NCI-H2227 treated with DMSO at 0.1 percent for 48 hours (cell line): ENCODE measurements at regions not wholly inside any gene's neighbourhood (a gene's known extent, or its start where the extent isn't known, plus 50 kb on each side); places are given as distances from the start of the nearest gene placed in this dataset.
"Not testable (repeated sequence)": the region's sequence is repeated elsewhere in the genome, so short reads cannot be mapped to it uniquely, and the experiment has no call there.

Experiments used
- DNase-seq: peaks from one replicate; lab custom pipeline; 2025; lab: John Stamatoyannopoulos, UW

DNA sequence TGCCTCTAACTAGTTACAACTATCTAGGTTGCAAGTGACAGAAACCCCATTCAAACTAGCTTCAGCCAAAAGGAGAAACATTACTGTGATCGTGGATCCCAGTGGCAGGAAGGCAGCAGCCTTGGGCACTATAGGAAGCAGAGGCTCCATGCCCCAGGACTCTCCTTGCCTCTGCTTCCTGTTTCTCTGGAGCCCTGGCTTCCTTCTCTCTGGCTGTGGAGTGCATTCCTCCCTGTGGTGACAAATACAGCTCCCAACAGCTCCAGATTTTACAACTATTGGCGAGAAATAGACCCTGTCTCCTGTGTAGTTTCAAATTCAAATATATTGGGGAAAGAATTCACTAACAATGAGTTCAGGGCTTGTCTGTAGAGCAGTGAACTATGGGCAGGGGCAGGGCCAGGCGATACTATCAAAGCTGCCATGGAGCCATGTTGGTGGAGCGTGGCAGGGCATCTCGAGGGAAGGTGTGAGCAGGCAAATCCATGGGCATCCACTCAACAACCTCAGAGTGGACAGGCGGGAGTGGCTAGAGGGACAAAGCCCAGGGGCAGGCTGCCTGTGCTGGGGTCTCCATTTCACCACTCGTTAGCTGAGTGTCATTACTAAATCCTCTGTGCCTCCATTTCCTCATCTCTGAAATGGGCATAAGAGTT is 189.5 kb downstream of the ERCC6L2 start:
- no peak for DNase-seq

DNA sequence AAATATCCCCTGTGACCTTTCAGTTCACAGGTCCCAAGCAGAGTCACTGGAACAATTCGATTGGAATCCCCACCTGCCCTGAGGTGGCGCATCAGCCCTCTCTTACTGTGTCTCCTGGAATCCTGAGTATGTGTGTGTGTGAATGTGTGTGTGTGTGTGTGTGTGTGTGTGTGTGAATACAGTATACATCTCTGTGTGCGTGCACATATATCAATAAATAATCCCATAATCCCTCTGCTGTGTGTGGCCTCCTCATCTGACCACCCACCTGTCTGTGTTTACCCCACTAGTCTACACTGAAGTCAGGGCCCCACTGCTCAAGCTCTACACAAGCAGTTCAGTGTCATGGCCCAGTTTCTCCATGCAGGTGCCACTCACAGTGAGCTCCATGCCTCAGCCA is 187.4 kb downstream of the ERCC6L2 start:
- no peak for DNase-seq

DNA sequence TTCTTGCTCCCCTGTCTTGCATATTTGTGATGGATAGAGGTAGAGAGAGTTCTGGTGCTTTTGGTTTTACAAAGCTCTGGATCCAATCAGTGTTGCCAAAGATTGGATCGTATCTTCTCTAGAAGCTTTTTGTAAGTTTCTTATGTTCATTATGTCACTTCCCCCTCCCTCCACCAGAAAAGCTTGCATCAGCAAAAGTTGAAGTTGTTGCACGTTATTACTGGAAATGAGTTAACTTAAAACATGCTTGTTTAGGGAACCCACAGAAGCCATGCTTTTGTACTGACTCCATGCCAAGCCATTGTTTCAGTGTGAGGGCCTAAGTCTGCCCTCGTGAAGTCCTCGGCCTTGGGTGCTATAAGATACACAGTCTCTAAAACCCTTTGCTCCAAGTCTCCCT is 186.5 kb downstream of the ERCC6L2 start:
- no peak for DNase-seq

DNA sequence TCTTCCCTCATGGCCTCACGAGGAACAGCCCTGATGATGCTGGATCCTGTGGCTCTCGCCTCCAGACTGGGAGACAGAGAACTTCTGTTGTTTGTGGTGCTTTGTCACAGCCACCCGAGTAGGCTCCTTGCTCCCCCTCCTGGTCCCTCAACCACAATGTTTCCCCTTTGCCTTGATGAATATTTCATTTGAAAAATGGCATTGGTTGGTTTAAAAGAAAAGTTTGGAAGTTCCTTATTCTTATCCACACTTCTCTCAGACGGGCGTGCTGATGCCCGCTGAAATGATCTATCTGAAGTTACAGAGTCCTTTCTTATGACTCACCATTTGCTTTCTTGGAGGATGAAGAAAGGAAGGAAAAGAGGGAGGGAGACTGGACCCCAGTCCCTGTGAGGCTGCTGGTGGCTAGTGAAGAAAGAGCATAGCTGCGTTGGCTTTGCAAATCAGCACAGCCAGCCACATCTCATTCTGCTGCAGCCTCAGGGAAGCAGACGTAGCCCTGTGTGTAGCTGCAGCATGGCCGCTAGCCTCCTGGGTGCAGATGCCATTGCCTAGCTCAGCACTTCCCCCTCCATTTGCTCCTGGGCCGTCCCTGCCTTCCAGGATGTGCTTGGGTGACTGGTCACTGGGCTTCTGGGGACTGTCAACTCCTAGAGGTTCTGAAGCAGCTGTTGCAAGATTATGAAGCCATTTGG is 185.9 kb downstream of the ERCC6L2 start:
- DNase-seq = no peak

DNA sequence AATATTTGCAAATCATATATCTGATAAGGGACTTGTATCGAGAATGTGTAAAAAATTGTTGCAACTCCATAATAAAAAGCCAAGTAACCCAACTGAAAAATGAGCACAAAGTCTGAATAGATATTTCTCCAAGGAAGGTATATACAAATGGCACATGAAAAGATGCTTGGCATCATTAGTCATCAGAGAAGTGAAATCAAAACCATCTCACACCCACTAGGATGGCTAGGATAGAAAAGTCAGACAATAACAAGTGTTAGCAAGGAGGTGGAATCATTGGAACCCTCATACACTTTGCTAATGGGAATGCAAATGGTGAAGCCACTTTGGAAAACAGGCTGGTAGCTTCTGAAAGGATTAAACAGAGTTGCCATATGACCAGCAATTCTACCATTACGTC is 182.7 kb downstream of the ERCC6L2 start:
- no peak for DNase-seq

DNA sequence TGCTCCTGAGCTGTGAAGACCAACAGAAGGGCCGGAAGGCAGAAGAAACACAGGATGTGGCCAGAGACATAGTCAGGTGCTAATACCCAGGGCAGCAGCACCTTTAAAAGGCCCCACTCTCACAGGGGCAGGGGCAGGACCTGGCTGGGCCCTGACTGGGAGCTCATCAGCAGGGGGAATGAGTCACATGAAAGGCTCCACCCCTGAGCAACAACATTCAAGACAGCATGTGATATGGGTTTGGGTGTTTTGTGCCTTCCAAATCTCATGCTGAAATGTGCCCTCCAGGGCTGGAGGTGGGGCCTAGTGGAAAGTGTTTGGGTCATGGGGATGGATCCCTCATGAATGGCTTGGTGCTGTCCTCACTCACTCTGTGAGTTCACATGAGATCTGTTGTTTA is 181.7 kb downstream of the ERCC6L2 start:
- DNase-seq = no peak

DNA sequence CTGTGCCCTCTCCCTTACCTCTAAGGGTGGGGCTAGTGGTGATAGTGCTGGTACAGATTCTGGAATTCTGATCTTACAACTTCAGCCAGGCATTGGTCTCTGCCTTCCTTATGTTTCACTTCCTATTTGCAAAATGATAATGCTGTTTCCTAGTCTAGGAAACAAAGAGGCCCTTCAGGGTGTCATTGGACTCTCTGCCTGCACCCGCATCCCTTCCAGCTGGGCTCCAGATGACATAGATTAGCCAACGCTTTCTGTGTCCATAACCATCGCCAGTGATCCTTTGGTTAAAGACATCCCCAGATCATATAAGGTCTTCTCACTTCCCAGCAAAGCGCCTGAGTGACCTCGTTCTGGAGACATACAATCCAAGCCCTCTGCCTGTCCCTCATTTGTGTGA is 180.7 kb downstream of the ERCC6L2 start:
- no peak for DNase-seq

DNA sequence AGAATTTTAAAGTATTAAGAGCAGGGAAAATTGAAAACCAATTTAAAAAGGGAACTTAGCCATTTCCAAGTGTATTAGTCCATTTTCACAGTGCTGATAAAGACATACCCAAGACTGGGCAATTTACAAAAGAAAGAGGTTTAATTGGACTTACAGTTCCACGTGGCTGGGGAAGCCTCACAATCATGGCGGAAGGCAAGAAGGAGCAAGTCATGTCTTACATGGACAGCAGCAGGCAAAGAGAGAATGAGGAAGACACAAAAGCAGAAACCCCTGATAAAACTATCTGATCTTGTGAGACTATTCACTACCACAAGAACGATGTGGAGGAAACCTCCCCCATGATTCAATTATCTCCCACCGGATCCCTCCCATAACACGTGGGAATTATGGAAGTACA is 178.8 kb downstream of the ERCC6L2 start:
- DNase-seq = not testable (repeated sequence)

DNA sequence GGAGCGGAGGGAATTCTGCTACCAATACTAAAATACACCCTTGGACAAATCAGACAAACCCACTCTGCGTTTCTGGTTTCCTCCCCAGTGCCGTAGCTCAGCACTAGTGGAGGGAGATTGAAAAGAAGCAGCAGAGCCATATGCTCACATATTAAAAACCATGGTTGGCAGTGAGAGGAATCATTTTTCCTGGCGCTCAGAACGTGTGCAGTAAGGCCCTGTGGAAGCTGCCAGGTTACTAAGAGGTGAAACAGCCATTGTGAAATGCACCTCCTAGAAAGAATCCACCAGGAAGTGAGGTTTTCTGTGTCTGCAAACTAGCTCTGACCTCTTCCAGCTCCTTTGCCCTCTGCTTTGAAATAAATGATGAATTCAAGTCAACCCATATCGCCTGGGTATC is 177.2 kb downstream of the ERCC6L2 start:
- DNase-seq = no peak

DNA sequence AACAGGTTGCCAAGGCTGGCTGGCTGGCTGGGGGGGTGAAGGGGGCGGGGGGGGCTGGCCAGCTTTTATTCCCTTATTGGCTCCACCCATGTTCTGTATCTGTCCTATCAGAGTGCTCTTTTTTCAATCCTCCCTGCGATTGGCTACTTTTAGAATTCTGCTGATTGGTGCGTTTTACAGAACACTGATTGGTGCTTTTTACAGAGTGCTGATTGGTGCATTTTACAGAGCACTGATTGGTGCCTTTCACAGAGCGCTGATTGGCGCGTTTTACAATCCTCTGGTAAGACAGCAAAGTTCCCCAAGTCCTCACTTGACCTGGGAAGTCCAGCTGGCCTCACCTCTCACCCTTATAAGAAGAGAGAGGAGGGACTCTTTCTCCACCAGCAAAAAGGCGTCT is 175.9 kb downstream of the ERCC6L2 start:
- no peak for DNase-seq

DNA sequence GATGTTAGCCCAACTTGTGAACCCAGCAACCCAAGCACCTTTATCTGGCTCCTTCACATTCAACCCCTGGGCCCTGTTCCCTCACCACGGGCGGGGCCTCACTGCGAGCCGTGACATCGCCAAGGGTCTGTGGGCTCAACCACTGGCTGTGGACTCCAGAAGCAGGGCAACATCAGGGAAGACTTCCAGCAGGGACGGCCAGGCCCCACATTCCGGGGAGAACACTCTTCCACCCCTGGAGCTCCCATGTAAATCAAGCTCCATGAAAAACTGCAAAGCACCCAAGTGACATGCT is 175.3 kb downstream of the ERCC6L2 start:
- no peak for DNase-seq

DNA sequence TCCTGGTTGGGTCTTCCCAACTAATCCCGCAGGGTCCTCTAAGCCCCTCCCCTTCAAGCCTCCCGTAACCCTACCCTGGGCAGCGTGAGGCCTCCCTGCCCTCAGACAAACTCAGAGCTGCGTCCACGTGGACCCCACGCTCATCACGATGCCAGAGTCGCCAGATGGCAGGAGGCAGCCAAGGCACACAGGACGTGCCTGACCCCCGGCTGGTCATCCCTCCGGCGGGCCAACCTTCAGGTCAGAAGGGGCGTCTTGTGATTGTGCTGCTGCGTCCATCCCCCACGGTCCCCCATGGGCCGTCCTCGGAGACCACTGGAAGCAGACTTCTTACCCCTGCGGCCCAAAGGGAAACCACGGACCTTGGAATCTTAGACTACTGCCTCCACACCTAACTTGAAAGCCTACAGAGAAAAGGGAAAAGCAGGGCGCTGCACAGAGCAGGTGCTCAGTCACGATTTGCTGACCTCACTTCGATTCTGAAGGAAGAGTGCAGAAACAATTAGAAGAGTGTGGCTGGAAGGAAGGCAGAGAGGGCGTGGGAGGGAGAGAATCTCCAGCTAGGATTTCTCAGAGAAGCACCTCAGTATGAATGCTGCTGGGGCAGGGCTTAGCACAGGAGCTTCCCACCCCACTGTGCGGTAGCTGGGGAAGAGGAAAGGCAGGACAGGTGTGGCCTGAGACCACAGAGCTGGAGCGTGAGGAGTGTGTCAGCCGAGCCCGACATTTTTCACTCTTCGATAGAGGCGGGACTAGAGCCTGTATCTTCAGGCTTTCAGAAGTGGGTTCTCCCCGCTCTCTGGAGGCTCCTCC is 174.8 kb downstream of the ERCC6L2 start:
- DNase-seq = no peak

DNA sequence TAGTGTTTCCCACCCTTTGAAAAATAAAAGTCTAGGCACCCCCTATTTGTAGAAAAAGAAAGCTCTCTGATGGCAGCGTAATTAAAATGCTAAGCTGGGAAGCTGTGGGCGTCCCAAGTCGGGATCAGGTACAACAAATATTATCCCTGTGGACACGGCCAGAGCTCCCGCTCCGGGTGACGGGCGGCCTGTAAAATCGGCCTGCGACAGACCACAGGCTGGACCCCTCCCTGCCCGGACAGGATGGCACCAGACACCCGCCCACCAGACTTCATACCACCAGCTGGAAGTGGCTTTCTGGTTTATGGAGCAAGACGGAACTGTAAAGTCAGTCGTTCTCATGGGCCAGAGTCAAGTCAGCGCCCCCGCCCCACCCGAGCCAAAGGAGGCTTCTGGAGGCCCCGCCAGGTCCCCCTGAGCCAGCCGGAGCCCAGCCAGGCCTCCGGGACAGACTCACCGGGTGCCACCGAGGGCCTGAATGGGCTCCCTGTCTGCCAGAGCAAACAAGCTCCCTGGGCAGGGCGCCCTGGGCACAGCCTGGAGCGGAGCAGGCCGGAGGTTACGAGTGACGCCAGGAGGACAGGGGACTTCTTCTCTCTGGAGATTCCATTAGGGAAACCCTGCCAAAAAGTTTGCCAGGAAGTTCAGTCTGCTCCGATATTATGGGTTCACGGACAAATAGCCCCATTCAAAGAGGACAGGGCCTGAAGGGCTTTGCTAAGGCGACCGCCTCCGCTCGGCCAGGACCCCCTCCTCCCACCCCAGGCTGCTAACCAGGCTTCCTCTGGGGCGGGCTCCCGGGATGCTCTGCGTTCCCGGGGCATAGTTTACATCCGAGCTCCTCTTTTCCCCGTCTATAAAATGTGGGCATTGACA is 173.7 kb downstream of the ERCC6L2 start:
- DNase-seq = no peak

DNA sequence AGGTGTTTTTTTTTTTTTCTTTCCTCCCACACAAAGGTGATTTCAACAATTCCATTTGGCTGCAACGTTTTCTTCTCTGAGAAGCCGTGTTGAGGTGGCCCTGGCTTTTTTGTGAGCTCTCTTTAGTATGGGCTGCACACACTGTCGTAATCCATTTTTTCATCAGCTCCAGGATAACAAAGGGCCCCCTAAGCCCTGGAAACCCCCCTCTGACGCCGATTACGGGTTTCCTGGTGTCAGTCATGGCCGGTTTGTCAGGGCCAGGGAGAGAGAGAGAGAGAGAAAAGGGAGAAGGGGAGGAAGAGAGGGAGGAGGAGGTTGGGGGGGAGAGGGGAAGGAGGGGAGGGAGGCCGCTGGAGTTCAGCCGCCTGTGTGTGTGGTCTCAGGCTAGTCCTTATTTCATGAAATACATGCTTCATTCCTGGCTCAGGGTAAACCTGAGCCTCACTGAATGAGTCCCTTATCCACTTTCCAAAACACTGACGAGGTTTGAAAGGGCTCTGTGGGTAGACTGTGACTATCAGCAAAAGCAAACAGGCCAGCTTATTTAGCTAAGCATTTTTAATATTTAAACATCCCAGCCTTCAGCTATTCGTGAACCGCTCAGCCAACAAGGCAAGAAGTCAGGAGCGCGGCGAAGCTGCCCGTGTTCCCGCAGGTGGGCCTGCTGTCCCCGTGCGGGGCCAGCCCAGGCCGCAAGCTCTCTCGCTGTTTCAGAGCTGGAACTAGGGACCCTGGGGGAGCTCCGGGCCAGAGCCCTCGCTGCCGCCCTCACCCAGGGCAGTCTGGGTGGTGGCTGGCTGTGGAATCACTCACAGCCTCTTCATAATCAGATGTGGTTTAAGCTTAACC is 172.8 kb downstream of the ERCC6L2 start:
- peak; percentile 3 for DNase-seq

DNA sequence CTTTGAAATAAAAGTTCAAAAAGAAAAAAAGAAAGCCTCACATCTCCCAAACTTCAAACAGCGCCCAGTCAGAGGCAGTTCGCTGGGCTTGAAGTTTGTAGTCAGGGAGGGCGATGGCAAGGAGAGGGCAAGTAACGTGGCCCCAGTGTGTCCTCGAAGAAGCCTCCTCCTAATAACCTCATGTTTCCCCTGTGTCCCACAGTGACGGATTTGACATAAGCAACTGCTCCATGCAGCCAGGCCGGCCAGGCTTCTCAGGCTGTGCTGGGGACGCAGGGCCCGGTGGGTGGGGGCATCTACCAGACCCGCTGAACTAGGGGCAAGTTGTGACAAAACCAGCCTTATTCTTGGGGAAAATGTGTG is 172.2 kb downstream of the ERCC6L2 start:
- DNase-seq = no peak

DNA sequence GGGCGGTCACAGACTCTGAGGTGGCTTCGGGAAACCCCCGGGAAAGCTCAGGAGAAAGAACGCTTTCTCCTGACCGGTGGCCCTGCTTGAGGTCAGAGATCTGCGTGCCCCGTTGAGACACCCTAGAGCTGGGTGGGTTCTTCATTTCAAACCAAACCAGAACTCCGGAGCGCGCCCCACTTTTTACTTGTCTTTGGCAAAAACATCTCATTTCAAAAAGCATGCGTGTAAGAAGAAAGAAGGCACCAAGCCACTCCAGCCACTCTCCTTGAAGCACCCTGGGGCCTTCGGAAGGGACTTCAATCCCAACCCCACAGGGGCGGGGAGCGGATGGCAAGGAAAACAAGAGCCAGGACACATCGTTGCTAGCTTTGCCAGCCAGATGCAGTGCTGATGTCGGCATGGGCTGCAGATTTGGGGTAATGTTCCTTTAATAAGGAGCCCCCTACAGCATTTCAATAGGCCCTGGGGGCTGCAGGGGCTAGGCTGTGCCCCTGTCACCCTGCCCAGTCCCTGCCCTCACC is 171.7 kb downstream of the ERCC6L2 start:
- no peak for DNase-seq

DNA sequence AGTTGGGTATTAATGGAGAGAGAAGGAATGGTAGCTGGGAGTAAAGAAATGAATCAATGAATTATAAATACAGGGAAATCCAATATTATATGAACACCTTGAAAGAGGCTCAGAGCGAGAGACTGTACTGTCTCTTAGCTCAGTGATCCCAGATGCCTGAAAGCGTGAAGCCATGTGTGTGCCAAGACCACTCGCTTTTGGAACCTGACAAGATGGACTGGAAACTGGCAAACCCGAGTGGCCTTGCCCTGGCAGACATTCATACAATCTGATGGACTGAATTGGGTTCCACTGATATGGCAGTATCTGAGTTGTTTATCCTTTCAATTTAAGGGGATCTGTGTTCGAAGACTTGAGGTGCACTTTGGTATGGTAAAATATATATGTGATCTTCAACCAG is 170.3 kb downstream of the ERCC6L2 start:
- DNase-seq = no peak

DNA sequence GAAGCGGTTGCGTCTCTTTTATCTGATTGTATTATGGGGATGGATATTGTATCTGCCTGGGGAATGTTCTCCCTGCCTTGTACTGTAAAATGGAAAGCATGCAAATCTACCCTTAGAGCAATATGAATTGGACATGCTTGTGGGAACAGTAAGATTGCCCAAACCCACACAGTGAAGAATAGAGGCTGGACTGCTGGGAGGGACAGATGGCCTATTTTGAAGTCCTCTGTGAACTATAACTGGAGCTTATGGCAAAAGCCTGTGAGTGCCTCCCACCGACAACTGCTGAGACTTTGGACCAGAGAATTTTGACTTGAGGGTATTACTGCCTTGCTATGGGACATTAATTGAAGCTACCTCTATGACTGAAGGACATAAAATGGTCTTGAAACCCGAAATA is 168.9 kb downstream of the ERCC6L2 start:
- no peak for DNase-seq

DNA sequence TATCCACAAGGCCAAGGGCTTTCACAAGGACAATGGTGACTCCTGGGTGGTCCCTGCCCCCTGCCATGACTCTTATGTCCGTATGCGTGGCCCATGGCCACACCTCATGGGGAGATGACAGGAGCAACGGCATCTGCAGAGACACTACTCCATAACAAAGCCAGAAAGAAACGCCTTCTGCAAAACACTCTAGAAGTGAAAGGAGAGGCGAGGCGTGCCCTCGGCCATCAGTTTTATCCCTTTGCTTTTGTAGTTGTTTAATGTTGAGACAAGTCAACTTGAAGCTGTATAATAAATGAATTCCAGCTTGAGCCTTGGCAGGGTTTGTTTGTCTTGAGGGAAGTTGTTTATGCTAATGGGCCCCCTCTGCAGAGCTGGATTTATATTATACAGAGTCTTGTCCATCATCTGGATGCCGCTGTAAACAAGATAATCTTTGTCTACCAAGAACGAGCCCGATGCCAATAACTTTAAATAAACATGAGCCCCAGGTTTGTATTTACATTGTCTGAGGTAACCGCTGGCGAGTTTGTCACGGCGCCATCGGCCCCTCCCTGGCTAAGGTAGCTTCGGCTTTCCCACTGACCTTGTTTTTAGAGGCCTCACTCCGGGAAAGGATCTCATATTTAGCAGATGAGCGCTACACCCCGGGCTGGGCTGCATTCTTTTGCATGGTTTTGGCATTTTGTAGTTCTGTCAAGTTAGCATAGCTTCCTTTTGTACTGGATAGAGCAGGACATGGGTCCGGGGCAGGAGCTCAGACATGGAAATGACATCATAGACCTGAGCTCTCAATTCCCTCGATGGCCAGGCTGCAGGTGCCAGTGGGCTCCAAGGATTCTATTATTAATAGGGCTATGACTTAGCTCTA is 165.3 kb downstream of the ERCC6L2 start:
- DNase-seq = no peak

DNA sequence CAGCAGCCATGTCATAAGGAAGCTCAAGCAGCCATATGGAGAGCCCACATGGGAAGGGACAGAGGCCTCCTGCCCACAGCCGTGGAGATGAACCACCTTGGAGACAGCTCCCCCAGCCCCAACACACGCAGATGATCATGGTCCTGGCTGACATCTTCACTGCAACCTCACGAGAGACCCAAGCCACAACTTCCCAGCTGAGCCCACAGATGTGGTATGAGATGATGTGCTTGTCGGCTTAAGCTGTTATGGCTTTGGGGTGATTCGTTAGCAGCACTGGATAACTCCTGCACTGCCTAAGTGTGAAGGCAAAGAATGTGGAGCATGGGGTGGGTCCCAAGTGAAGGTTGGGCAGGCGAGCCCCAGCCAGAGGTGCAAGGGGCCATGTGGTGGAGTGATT is 163.4 kb downstream of the ERCC6L2 start:
- DNase-seq = no peak
